ENCODE measurements at regions not wholly inside any gene's neighbourhood (a gene's known extent, or its start where the extent isn't known, plus 50 kb on each side); places are given as distances from the start of the nearest gene placed in this dataset.

GRCh38 chr5:87850843-87851242 lies 417.8 kb downstream of the TMEM161B start (continued):
- TF ChIP-seq NANOG (IDR thresholded peaks at IDR 0.05; ENCODE audit: borderline replicate concordance) (no peak), ZNF331 (CRISPR knock-in tag; IDR thresholded peaks at IDR 0.05; ENCODE audit: low read depth) (no peak)

GRCh38 chr5:87845734-87846133 lies 422.9 kb downstream of the TMEM161B start:
- Histone ChIP-seq H3K27ac (ENCODE audit: low read depth) (no peak overlapping the region), H4K20me1 (replicated peaks; ENCODE audit: insufficient read depth) (no peaks in the 10 kb centered on the region), H3K4me1 (ENCODE audit: insufficient read depth) (peaks cover 6% of the 10 kb centered on the region), H3F3A (replicated peaks; ENCODE audit: low read depth) (no peaks in the 10 kb centered on the region), H2AFZ (no peak overlapping the region), H3K36me3 (ENCODE audit: insufficient read depth) (no peaks in the 10 kb centered on the region), H3K27me3 (ENCODE audit: insufficient read depth) (no peaks in the 10 kb centered on the region), H3K79me2 (replicated peaks; ENCODE audit: insufficient read depth) (no peaks in the 10 kb centered on the region), H3K4me2 (no peak overlapping the region), H3K9me2 (ENCODE audit: insufficient read depth) (no peaks in the 10 kb centered on the region; the same call in none of the 2 replicates), H3K4me3 (no peak overlapping the region)
- Mint-ChIP-seq H3K4me1 (peaks cover 15% of the 10 kb centered on the region), H3K9me3 (no peaks in the 10 kb centered on the region; the same call in 1 of the 3 replicates), H3K27me3 (ENCODE audit: insufficient read depth, low read depth, poor library complexity) (no peaks in the 10 kb centered on the region), H3K4me3 (no peak overlapping the region), H3K36me3 (ENCODE audit: low read depth) (no peaks in the 10 kb centered on the region), H3K27ac (no peak overlapping the region)
- TF ChIP-seq ZNF331 (CRISPR knock-in tag; IDR thresholded peaks at IDR 0.05; ENCODE audit: low read depth) (no peak), ETS1 (IDR thresholded peaks at IDR 0.05) (no peak), EZH2 (IDR thresholded peaks at IDR 0.05; ENCODE audit: low read depth, unreplicated experiment) (no peak), POLR2AphosphoS5 (IDR thresholded peaks at IDR 0.05; ENCODE audit: low read depth) (no peak), ZNF114 (CRISPR knock-in tag; IDR thresholded peaks at IDR 0.05) (no peak), CTCF (conservative IDR thresholded peaks at IDR 0.05; ENCODE audit: low read depth in 2 of 2) (no peak), EZH2phosphoT487 (IDR thresholded peaks at IDR 0.05; ENCODE audit: unreplicated experiment) (no peak), NANOG (IDR thresholded peaks at IDR 0.05; ENCODE audit: borderline replicate concordance) (no peak), ZNF462 (CRISPR knock-in tag; IDR thresholded peaks at IDR 0.05) (no peak), JUNB (IDR thresholded peaks at IDR 0.05; ENCODE audit: unreplicated experiment) (no peak), CREB1 (CRISPR knock-in tag; IDR thresholded peaks at IDR 0.05; ENCODE audit: low read depth) (no peak), STAT1 (IDR thresholded peaks at IDR 0.05; ENCODE audit: unreplicated experiment) (no peak)
- TF ChIP-seq, protein P1, sequence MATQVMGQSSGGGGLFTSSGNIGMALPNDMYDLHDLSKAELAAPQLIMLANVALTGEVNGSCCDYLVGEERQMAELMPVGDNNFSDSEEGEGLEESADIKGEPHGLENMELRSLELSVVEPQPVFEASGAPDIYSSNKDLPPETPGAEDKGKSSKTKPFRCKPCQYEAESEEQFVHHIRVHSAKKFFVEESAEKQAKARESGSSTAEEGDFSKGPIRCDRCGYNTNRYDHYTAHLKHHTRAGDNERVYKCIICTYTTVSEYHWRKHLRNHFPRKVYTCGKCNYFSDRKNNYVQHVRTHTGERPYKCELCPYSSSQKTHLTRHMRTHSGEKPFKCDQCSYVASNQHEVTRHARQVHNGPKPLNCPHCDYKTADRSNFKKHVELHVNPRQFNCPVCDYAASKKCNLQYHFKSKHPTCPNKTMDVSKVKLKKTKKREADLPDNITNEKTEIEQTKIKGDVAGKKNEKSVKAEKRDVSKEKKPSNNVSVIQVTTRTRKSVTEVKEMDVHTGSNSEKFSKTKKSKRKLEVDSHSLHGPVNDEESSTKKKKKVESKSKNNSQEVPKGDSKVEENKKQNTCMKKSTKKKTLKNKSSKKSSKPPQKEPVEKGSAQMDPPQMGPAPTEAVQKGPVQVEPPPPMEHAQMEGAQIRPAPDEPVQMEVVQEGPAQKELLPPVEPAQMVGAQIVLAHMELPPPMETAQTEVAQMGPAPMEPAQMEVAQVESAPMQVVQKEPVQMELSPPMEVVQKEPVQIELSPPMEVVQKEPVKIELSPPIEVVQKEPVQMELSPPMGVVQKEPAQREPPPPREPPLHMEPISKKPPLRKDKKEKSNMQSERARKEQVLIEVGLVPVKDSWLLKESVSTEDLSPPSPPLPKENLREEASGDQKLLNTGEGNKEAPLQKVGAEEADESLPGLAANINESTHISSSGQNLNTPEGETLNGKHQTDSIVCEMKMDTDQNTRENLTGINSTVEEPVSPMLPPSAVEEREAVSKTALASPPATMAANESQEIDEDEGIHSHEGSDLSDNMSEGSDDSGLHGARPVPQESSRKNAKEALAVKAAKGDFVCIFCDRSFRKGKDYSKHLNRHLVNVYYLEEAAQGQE (IDR thresholded peaks at IDR 0.05; ENCODE audit: unreplicated experiment) = no peak
- no peak for DNase-seq (ENCODE audit: low spot score)
- no peak for ATAC-seq

Measured in GM23338 (cell line).